PC-9 (cell line): ENCODE measurements at regions not wholly inside any gene's neighbourhood (a gene's known extent, or its start where the extent isn't known, plus 50 kb on each side); places are given as distances from the start of the nearest gene placed in this dataset.

Experiments
- EZH2 ChIP-seq: fragments of 200-600 bp; sonication (generic); IDR thresholded peaks from 2 replicates; pipeline ENCODE4 v1.8.0; 2017; ENCODE audit warnings: antibody characterized with exemption, low read depth
- TF ChIP-seq, protein P1 (sequence below): fragments of 200-600 bp; sonication (generic); conservative IDR thresholded peaks from 2 replicates; pipeline ENCODE4 v1.6.1; 2017; ENCODE audit warnings: mixed run types, antibody characterized with exemption, mild to moderate bottlenecking, moderate library complexity

DNA sequence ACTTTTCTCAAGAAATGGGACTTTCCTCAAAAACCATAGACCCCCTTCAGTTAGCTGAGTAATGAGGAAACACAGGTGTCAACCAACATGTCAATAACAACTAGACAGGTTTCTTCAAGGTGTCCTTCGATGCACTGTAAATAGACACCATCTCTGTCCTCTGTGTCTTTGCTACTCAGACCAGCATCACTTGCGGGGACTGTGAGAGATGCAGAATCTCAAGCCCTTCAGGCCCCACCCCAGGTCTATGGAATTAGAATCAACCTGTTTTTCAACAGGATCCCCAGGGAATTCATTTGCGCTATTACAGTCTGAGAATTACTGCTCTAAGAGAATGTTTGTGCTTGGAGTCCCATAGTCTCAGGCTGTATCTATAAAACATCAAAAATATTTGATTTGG is 469.9 kb downstream of the COG6 start:
- TF ChIP-seq, protein P1, sequence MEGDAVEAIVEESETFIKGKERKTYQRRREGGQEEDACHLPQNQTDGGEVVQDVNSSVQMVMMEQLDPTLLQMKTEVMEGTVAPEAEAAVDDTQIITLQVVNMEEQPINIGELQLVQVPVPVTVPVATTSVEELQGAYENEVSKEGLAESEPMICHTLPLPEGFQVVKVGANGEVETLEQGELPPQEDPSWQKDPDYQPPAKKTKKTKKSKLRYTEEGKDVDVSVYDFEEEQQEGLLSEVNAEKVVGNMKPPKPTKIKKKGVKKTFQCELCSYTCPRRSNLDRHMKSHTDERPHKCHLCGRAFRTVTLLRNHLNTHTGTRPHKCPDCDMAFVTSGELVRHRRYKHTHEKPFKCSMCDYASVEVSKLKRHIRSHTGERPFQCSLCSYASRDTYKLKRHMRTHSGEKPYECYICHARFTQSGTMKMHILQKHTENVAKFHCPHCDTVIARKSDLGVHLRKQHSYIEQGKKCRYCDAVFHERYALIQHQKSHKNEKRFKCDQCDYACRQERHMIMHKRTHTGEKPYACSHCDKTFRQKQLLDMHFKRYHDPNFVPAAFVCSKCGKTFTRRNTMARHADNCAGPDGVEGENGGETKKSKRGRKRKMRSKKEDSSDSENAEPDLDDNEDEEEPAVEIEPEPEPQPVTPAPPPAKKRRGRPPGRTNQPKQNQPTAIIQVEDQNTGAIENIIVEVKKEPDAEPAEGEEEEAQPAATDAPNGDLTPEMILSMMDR: no peak
- TF ChIP-seq EZH2: no peak
